Astrocyte (in vitro differentiated cells and primary cell): ENCODE measurements at regions not wholly inside any gene's neighbourhood (a gene's known extent, or its start where the extent isn't known, plus 50 kb on each side); places are given as distances from the start of the nearest gene placed in this dataset.

Experiments
- CTCF ChIP-seq: IDR thresholded peaks from 2 replicates; pipeline ENCODE4 v1.5.1; 2011; ENCODE audit warnings: low read depth, mild to moderate bottlenecking, inconsistent platforms, low read length, moderate library complexity; ENCODE audit not compliant: insufficient read depth
- EZH2 ChIP-seq: IDR thresholded peaks from 2 replicates; pipeline ENCODE4 v1.6.1; 2012; ENCODE audit warnings: mild to moderate bottlenecking, low read length, inconsistent platforms; ENCODE audit not compliant: insufficient read depth

- no peak for TF ChIP-seq CTCF
- no peak for TF ChIP-seq EZH2
Measured at GRCh38 chr6:135644394-135644793, 146.9 kb upstream of the AHI1 start.
